ENCODE measurements at regions not wholly inside any gene's neighbourhood (a gene's known extent, or its start where the extent isn't known, plus 50 kb on each side); places are given as distances from the start of the nearest gene placed in this dataset.
A peak's percentile ranks its signal among the peaks of the same experiment; 100 is the strongest.

DNA sequence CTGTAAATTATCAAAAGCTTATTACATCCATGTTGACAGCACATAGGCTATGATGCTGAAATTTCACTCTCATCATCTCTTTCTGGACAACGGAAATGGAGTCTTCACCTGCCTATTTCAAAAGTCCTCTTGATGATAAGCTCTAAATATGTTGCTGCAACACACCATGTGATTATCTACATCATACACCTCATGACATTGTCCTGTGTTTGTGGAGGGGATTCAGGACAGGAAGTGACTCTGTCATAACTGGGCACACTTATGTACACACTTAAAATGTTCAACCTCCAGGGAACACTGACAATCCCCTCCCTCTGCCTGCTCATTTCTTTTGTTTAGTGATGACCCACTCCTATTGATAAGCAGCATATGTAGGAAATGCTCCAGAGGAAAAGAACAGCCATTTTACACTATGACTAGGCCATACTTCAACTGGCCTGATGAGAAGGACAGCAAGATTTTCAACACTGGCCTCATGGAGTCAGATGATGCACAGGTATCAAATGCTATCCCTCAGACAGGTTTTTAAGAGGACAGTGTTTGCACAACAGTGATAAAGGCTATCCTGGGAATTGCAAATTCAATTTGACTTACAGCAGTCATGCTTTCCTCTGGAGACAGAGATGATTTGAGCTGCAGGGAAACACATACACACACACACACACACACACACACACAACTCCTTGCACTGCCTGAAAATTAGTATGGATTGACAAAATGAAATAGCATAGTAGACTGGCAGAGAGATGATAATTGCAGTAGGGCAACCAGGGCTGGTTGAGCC, 163.3 kb upstream of the RASGEF1B start:
- H3K27me3 ChIP-seq (ENCODE audit: control insufficient read depth, insufficient read depth), result no peaks in the 10 kb centered on the region
- whole genome bisulfite sequencing, result 73% methylated on average over 1 of the region's 1 CpG
- no peak overlapping the region for H3K4me3 ChIP-seq (ENCODE audit: low read length)
- H3K9me3 ChIP-seq (ENCODE audit: control insufficient read depth, low read length), result no peaks in the 10 kb centered on the region
- DNase-seq (no peak), ATAC-seq (no peak)
- intact Hi-C loops (cut with DNase I), result no loop called here
- no peak overlapping the region for H3K27ac ChIP-seq (ENCODE audit: low read length)
- peaks cover 2% of the 10 kb centered on the region for H3K4me1 ChIP-seq (ENCODE audit: control insufficient read depth, insufficient read depth, low read length)

- intact Hi-C loops (cut with DNase I), result no loop called here
- Histone ChIP-seq H3K27ac (ENCODE audit: low read length) (no peak overlapping the region), H3K4me3 (ENCODE audit: low read length) (no peak overlapping the region), H3K27me3 (ENCODE audit: control insufficient read depth, insufficient read depth) (no peaks in the 10 kb centered on the region), H3K9me3 (ENCODE audit: control insufficient read depth, low read length) (no peaks in the 10 kb centered on the region), H3K4me1 (ENCODE audit: control insufficient read depth, insufficient read depth, low read length) (peaks cover 2% of the 10 kb centered on the region)
- no peak for ATAC-seq
- WGBS, result 86% methylated on average over 4 of the region's 4 CpGs
- no peak for DNase-seq
These were observed 162.5 kb upstream of the RASGEF1B start for GRCh38 chr4:81634165-81634564.

DNA sequence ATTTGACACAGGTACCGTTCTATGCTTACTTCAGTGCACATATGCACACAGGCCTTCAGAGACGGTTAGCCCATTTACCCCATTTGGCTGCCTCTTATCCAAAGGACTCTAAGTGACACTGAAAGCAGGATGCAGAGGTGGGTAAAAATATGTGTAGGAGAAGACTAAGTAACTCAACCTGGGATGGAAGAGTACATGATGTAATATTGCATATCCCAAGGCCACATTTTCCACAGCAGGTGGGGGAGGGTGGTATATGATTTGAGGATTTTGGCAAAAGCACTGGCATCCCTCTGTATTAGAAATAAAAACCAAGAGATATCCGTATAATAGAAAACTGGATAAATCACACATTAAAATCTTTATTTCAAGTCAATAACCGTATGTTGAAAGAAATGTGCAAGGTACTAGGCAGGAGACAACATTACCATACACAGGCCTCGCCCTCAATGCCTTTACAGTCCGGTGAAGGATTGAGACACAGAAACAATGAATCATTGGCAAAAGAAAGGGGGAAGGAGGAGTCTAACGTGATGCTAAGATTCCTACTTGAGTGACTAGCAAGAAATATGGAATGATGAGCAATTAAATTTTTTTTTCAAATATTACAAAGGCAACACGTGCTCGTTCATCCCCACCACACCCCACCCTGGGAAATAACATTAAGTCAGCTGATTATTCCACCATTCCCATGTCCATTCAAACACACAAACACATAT, 161.0 kb upstream of the RASGEF1B start:
- ATAC-seq (no peak), DNase-seq (no peak)
- H3K27me3 ChIP-seq (ENCODE audit: control insufficient read depth, insufficient read depth), result no peaks in the 10 kb centered on the region
- peaks cover 2% of the 10 kb centered on the region for H3K4me1 ChIP-seq (ENCODE audit: control insufficient read depth, insufficient read depth, low read length)
- WGBS, result 66% methylated on average over 9 of the region's 9 CpGs
- H3K9me3 ChIP-seq (ENCODE audit: control insufficient read depth, low read length), result no peaks in the 10 kb centered on the region
- H3K27ac ChIP-seq (ENCODE audit: low read length), result no peak overlapping the region
- H3K4me3 ChIP-seq (ENCODE audit: low read length), result no peak overlapping the region
- intact Hi-C loops (cut with DNase I), result no loop called here

DNA sequence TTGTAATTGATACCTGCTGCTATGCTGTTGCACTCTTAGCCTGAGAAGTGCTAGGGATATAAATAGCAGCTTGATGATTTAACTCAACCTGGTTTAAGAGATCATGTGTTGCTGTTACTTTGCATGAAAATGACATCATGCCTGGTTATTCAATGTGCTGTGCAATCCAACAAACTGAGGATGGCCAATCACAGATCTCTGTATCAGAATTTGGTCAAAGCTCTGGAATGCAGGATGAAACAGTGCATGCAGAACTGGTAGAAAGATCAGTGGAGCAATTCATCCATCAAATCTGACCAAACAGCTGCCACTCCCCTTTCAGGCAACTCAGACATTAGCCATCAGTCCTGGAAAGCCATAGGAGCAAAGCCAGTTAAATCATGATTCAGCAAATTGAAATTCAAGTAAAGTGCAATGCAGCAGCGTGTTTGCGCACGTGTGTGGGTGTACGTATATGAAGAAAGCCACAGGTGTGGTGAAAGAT, 160.3 kb upstream of the RASGEF1B start:
- no peak overlapping the region for H3K4me3 ChIP-seq (ENCODE audit: low read length)
- DNase-seq, result no peak
- WGBS, result 76% methylated on average over 4 of the region's 4 CpGs
- H3K27me3 ChIP-seq (ENCODE audit: control insufficient read depth, insufficient read depth), result no peaks in the 10 kb centered on the region
- no peaks in the 10 kb centered on the region for H3K9me3 ChIP-seq (ENCODE audit: control insufficient read depth, low read length)
- H3K27ac ChIP-seq (ENCODE audit: low read length), result no peak overlapping the region
- peak; percentile 54 to 73 for ATAC-seq
- peaks cover 2% of the 10 kb centered on the region for H3K4me1 ChIP-seq (ENCODE audit: control insufficient read depth, insufficient read depth, low read length)
- intact Hi-C loops (cut with DNase I), result no loop called here

DNA sequence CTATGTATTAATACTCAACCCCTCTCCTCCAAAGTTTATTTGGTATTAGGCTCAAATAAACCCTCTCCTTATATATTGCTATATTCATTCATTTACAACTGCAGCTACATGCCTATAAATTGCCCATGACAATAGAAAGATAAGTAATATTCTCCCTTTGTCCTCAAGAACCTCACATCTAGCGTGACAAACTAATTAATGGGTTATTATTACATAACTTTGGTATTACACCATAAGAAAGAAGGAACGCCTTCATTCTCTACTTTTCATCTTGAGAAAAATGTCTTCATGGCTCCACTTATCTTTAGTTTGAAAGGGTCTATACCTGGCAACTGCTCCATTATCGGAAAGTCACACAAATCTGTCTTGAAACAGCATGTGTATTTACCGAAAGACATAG, 157.7 kb upstream of the RASGEF1B start:
- H3K4me1 ChIP-seq (ENCODE audit: control insufficient read depth, insufficient read depth, low read length), result peaks cover 2% of the 10 kb centered on the region
- intact Hi-C loops (cut with DNase I), result no loop called here

DNA sequence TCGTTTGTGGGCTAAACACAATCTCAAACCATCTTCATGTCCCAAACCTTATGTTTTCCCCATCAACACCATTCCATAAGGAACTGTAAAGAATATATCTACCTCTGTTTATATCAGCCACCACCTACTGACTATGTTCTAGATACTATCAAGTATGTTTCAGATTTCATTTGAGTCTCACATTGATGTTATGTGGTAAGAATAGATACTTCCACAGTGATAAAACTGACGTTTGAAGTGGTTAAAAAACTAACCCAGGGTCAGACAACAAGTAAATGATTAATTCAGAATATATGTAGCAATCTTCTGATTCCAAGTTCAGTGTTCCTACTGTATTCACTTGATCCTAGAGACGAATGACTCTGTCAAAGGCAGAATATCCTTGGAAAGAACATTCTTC, 156.8 kb upstream of the RASGEF1B start:
- intact Hi-C loops (cut with DNase I), result no loop called here
- Histone ChIP-seq H3K4me3 (ENCODE audit: low read length) (no peak overlapping the region), H3K9me3 (ENCODE audit: control insufficient read depth, low read length) (no peaks in the 10 kb centered on the region), H3K27me3 (ENCODE audit: control insufficient read depth, insufficient read depth) (no peaks in the 10 kb centered on the region), H3K4me1 (ENCODE audit: control insufficient read depth, insufficient read depth, low read length) (peaks cover 2% of the 10 kb centered on the region), H3K27ac (ENCODE audit: low read length) (no peak overlapping the region)
- ATAC-seq (no peak), DNase-seq (no peak)
- WGBS, result 63% methylated on average over 3 of the region's 3 CpGs

More for the DNA sequence above, 157.7 kb upstream of the RASGEF1B start:
- 70% methylated on average over 4 of the region's 4 CpGs for WGBS
- Histone ChIP-seq H3K4me3 (ENCODE audit: low read length) (no peak overlapping the region), H3K27me3 (ENCODE audit: control insufficient read depth, insufficient read depth) (no peaks in the 10 kb centered on the region), H3K27ac (ENCODE audit: low read length) (no peak overlapping the region), H3K9me3 (ENCODE audit: control insufficient read depth, low read length) (no peaks in the 10 kb centered on the region)
- ATAC-seq (no peak), DNase-seq (no peak)

DNA sequence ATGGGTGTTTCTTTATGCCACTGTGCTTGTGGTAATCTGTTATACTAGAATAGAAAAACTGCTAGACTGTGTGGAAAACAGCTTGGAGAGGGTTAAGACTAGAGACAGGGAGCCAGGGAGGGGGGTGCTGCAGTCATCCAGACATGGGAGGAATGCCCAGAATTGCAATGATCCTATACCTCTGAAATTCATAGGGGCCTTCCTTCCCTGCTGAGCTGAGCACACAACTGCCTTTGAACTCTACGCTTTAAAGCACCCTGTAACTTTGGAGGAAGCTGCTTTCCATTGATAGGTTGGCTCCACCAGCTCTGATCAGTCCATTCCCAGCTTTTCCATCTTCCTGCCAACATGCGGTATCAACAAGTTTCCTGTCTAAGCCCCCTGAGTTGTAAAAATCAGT, 155.9 kb upstream of the RASGEF1B start:
- Histone ChIP-seq H3K4me1 (ENCODE audit: control insufficient read depth, insufficient read depth, low read length) (peaks cover 2% of the 10 kb centered on the region), H3K4me3 (ENCODE audit: low read length) (no peak overlapping the region), H3K9me3 (ENCODE audit: control insufficient read depth, low read length) (no peaks in the 10 kb centered on the region), H3K27me3 (ENCODE audit: control insufficient read depth, insufficient read depth) (no peaks in the 10 kb centered on the region), H3K27ac (ENCODE audit: low read length) (no peak overlapping the region)
- intact Hi-C loops (cut with DNase I), result no loop called here
- WGBS, result 87% methylated on average over 2 of the region's 2 CpGs
- DNase-seq (no peak), ATAC-seq (no peak)

DNA sequence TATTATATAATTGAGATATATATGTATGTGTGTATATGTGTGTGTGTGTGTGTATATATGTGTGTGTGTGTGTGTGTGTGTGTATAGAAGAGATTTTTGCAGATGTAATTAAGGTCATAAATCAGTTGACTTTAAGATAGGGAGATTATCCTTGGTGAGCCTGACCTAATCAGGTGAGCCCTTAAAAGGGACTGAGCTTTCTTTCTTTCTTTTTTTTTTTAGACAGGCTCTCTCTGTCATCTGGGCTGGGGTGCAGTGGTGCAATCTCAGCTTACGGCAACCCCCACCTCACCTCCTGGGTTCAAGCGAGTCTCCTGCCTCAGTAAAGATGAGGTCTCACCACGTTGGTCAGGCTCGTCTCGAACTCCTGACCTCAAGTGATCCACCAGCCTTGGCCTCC, 155.1 kb upstream of the RASGEF1B start:
- H3K4me3 ChIP-seq (ENCODE audit: low read length), result no peak overlapping the region
- H3K9me3 ChIP-seq (ENCODE audit: control insufficient read depth, low read length), result no peaks in the 10 kb centered on the region
- H3K27ac ChIP-seq (ENCODE audit: low read length), result no peak overlapping the region
- H3K4me1 ChIP-seq (ENCODE audit: control insufficient read depth, insufficient read depth, low read length), result no peaks in the 10 kb centered on the region
- no peak for ATAC-seq
- no peaks in the 10 kb centered on the region for H3K27me3 ChIP-seq (ENCODE audit: control insufficient read depth, insufficient read depth)
- DNase-seq, result no peak
- intact Hi-C loops (cut with DNase I), result no loop called here
- 76% methylated on average over 5 of the region's 5 CpGs for WGBS

DNA sequence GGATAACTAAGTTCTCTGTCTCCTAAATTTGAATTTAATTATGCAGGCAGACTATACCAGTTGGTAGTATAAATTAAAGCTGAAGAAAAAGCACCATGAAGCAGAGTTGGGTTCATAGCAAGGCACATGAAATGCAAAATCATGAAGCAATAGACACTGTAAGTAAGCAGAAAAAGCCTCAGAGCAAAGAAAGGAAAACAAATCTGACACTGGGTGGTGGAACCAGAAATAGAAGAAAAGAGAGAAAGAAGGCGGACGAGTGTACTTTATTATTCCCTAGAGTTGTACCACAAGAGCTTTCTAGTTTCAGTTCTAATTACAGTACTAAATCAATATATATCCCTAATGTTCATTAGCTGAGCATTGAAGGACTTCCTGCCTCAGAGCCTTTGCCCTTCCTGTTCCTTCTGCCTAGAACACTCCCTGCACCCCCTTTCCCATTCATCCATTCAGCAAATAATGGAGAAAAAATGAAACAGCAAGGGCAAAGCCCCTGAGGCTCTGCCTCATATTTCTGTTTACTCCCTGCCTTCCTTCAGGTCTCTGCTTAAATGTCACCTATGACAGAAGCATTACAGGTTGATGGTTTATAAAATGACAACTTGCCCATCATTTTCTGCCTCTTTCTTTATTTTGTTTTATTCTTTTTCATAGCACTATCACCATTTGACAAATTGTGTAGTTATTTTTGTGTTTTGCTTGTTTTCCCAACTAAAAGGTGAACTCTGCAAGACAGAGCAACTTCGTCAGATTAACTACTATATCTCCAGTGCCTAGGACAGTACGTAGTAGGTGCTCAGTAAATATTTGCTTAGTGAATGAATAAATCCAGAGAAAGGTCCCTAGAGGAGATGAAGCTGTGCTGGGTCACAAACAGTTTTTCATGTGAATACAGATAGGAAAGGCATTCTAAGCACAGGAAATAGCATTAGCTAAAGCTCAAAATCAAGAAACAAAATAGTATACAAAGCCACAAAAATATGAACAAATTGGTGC, 154.0 kb upstream of the RASGEF1B start:
- ATAC-seq, result no peak

DNA sequence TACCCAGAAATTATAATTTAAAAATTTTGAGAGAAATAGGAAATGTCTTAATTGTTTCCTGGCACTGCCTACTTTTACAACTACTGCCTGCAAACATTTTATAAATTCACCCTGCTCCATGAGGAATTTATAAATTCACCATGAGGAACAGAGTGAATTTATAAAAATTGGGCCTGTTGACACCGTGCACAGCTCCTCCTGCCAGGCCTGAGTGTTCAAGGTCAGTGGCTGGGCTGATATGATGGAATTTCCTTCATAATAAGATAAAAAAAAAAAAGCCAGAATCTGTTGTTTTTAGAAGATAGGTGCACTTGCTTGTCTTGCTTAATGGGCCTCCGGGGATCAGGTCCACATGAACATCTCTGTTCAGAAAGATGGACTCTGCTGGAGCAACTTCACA, 151.7 kb upstream of the RASGEF1B start:
- DNase-seq (no peak), ATAC-seq (no peak)
- 41% methylated on average over 2 of the region's 2 CpGs for WGBS
- intact Hi-C loops (cut with DNase I), result no loop called here
- no peak overlapping the region for H3K27ac ChIP-seq (ENCODE audit: low read length)
- no peaks in the 10 kb centered on the region for H3K9me3 ChIP-seq (ENCODE audit: control insufficient read depth, low read length)
- H3K4me1 ChIP-seq (ENCODE audit: control insufficient read depth, insufficient read depth, low read length), result no peaks in the 10 kb centered on the region
- H3K4me3 ChIP-seq (ENCODE audit: low read length), result no peak overlapping the region
- H3K27me3 ChIP-seq (ENCODE audit: control insufficient read depth, insufficient read depth), result no peaks in the 10 kb centered on the region

More for the DNA sequence above, 154.0 kb upstream of the RASGEF1B start:
- H3K9me3 ChIP-seq (ENCODE audit: control insufficient read depth, low read length), result no peaks in the 10 kb centered on the region
- intact Hi-C loops (cut with DNase I), result no loop called here
- no peak for DNase-seq
- no peaks in the 10 kb centered on the region for H3K27me3 ChIP-seq (ENCODE audit: control insufficient read depth, insufficient read depth)
- 77% methylated on average over 4 of the region's 4 CpGs for WGBS
- H3K4me3 ChIP-seq (ENCODE audit: low read length), result no peak overlapping the region
- H3K4me1 ChIP-seq (ENCODE audit: control insufficient read depth, insufficient read depth, low read length), result no peaks in the 10 kb centered on the region
- H3K27ac ChIP-seq (ENCODE audit: low read length), result no peak overlapping the region
